ENCODE measurements at regions not wholly inside any gene's neighbourhood (a gene's known extent, or its start where the extent isn't known, plus 50 kb on each side); places are given as distances from the start of the nearest gene placed in this dataset.
"Not testable (repeated sequence)": the region's sequence is repeated elsewhere in the genome, so short reads cannot be mapped to it uniquely, and the experiment has no call there.

- DNase-seq, result not testable (repeated sequence)
These were observed 149.7 kb upstream of the POF1B start for GRCh38 chrX:85529141-85529540.

GRCh38 chrX:85517994-85518718, 138.7 kb upstream of the POF1B start:
- no peak for DNase-seq

- no peak for DNase-seq
These were observed 136.7 kb upstream of the POF1B start for GRCh38 chrX:85516131-85516530.

- no peak for DNase-seq
These were observed 127.4 kb upstream of the POF1B start for GRCh38 chrX:85506871-85507270.

- no peak for DNase-seq
These were observed 126.3 kb upstream of the POF1B start for GRCh38 chrX:85505801-85506200.

- no peak for DNase-seq
These were observed 124.9 kb upstream of the POF1B start for GRCh38 chrX:85504381-85504780.

- no peak for DNase-seq
These were observed 124.0 kb upstream of the POF1B start for GRCh38 chrX:85503258-85504158.

- no peak for DNase-seq
These were observed 121.9 kb upstream of the POF1B start for GRCh38 chrX:85501349-85501748.

- no peak for DNase-seq
These were observed 119.9 kb upstream of the POF1B start for GRCh38 chrX:85499400-85499799.

GRCh38 chrX:85493821-85494220, 114.4 kb upstream of the POF1B start:
- DNase-seq, result no peak

- no peak for DNase-seq
These were observed 74.8 kb upstream of the POF1B start for GRCh38 chrX:85454295-85454694.

- no peak for DNase-seq
These were observed 65.1 kb upstream of the POF1B start for GRCh38 chrX:85444613-85445012.
